ENCODE measurements at regions not wholly inside any gene's neighbourhood (a gene's known extent, or its start where the extent isn't known, plus 50 kb on each side); places are given as distances from the start of the nearest gene placed in this dataset.

DNA sequence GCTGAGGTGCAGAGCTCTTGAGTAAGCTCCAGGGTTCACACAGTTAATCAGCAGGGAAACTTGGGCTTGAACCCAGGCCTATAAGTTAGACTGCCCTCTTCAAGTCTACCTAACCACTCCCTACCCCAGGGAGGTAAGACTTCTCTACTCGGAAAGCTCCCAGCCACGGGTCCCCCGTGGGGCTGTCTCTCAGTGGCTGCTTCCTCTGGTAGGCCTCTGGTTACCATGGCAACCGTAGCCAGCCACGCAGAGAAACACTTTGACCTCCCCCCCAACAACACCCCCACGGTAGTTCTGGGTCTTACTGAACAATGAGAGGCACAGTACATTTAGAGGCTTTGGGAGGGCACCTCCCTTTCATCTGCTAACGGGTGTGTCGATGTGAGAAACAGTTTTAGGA is 245.2 kb downstream of the AACS start:
- no peak for TF ChIP-seq POLR2A (IDR thresholded peaks at IDR 0.05; ENCODE audit: low read depth)
- TF ChIP-seq, protein P1, sequence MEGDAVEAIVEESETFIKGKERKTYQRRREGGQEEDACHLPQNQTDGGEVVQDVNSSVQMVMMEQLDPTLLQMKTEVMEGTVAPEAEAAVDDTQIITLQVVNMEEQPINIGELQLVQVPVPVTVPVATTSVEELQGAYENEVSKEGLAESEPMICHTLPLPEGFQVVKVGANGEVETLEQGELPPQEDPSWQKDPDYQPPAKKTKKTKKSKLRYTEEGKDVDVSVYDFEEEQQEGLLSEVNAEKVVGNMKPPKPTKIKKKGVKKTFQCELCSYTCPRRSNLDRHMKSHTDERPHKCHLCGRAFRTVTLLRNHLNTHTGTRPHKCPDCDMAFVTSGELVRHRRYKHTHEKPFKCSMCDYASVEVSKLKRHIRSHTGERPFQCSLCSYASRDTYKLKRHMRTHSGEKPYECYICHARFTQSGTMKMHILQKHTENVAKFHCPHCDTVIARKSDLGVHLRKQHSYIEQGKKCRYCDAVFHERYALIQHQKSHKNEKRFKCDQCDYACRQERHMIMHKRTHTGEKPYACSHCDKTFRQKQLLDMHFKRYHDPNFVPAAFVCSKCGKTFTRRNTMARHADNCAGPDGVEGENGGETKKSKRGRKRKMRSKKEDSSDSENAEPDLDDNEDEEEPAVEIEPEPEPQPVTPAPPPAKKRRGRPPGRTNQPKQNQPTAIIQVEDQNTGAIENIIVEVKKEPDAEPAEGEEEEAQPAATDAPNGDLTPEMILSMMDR (IDR thresholded peaks at IDR 0.05), result no peak
- no peak for TF ChIP-seq POLR2AphosphoS5 (IDR thresholded peaks at IDR 0.05)
